SU-DHL-6 (cell line): ENCODE measurements at regions not wholly inside any gene's neighbourhood (a gene's known extent, or its start where the extent isn't known, plus 50 kb on each side); places are given as distances from the start of the nearest gene placed in this dataset.

ENCODE experiments used
- H2AFZ ChIP-seq: fragments of 200-600 bp; sonication (generic); 2 replicates; pipeline ENCODE4 v1.6.1; 2014; ENCODE audit warnings: low read depth, mild to moderate bottlenecking, moderate library complexity, mixed read lengths, antibody characterized with exemption, low read length; ENCODE audit not compliant: severe bottlenecking
- H3F3A ChIP-seq: fragments of 200-600 bp; shearing (Covaris generic); 2 replicates; pipeline ENCODE4 v1.6.0; 2016; ENCODE audit warnings: antibody characterized with exemption, mild to moderate bottlenecking; ENCODE audit not compliant: insufficient read depth
- H3K27ac ChIP-seq: fragments of 200-600 bp; sonication (generic); 2 replicates; pipeline ENCODE4 v1.5.1; 2016; ENCODE audit warnings: low read depth, mild to moderate bottlenecking, low read length, moderate library complexity, mixed read lengths
- H3K27me3 ChIP-seq: fragments of 200-600 bp; sonication (generic), shearing (Covaris generic); 2 replicates; pipeline ENCODE4 v1.6.0; 2014; ENCODE audit warnings: mild to moderate bottlenecking, low read length
- H3K36me3 ChIP-seq: fragments of 200-600 bp; sonication (generic); 2 replicates; pipeline ENCODE4 v1.6.1; 2014; ENCODE audit warnings: mild to moderate bottlenecking, low read length, mixed read lengths
- H3K4me2 ChIP-seq: fragments of 300-600, 200-600 bp; shearing (Covaris generic), sonication (generic); 2 replicates; pipeline ENCODE4 v1.6.0; 2014; ENCODE audit warnings: low read length, low read depth, mild to moderate bottlenecking; ENCODE audit not compliant: poor library complexity, severe bottlenecking
- H3K4me3 ChIP-seq: fragments of 200-600 bp; sonication (generic); 2 replicates; pipeline ENCODE4 v1.5.1; 2014; ENCODE audit warnings: antibody characterized with exemption, low read length, mild to moderate bottlenecking, mixed read lengths; ENCODE audit not compliant: insufficient read depth, poor library complexity, severe bottlenecking
- H3K79me2 ChIP-seq: fragments of 200-600 bp; sonication (generic); 2 replicates; pipeline ENCODE4 v1.6.1; 2014; ENCODE audit warnings: mild to moderate bottlenecking, low read length, moderate library complexity; ENCODE audit not compliant: insufficient read depth
- H3K9ac ChIP-seq: fragments of 200-600 bp; sonication (generic); 2 replicates; pipeline ENCODE4 v1.7.0; 2014; ENCODE audit warnings: mild to moderate bottlenecking, low read length
- H3K9me2 ChIP-seq: fragments of 200-600 bp; sonication (generic); replicated peaks from 2 replicates; pipeline ENCODE4 v1.6.1; 2014; ENCODE audit warnings: low read length; ENCODE audit not compliant: insufficient read depth
- H3K9me3 ChIP-seq: fragments of 200-600 bp; sonication (generic); 2 replicates; pipeline ENCODE4 v1.6.1; 2014; ENCODE audit warnings: low read length, mixed read lengths; ENCODE audit not compliant: insufficient read depth
- H4K20me1 ChIP-seq: fragments of 200-600 bp; sonication (generic); 2 replicates; pipeline ENCODE4 v1.6.1; 2014; ENCODE audit warnings: low read depth, mild to moderate bottlenecking, antibody characterized with exemption, low read length, moderate library complexity, mixed read lengths
- CTCF ChIP-seq: fragments of 200-600 bp; sonication (generic); IDR thresholded peaks from one replicate; pipeline ENCODE4 v1.5.1; 2017; ENCODE audit warnings: antibody characterized with exemption, mild to moderate bottlenecking, low read length, moderate library complexity; ENCODE audit not compliant: insufficient read depth, poor library complexity, severe bottlenecking
- EZH2phosphoT487 ChIP-seq: fragments of 200-600 bp; sonication (generic), shearing (Covaris generic); conservative IDR thresholded peaks from 2 replicates; pipeline ENCODE4 v1.6.1; 2018; ENCODE audit warnings: mild to moderate bottlenecking, antibody characterized with exemption, low read length, moderate library complexity, mixed read lengths

DNA sequence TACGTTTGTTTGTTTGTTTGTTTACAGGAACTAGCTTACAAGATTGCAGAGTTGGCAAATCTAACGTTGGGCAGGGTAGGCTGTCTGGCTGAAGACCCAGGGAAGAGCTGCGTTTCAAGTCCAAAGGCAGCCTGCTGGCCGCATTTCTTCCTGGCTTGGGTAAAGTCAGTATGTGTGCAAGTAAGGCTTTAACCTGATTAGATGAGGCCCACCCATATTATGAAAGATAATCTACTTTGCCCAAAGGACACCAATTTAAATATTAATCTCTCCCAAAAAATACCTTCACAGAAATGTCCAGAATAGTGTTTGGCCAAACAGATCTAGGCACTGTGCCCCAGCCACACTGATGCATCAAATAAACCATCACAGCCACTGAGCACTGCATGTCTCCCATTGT is 228.9 kb upstream of the HABP2 start:
- Histone ChIP-seq H3K27ac (no peak overlapping the region), H3K9ac (no peak overlapping the region), H3K4me2 (no peak overlapping the region), H3K27me3 (no peaks in the 10 kb centered on the region), H3K9me2 (no peaks in the 10 kb centered on the region), H2AFZ (no peak overlapping the region), H3K9me3 (no peaks in the 10 kb centered on the region), H3K4me3 (no peak overlapping the region), H4K20me1 (no peaks in the 10 kb centered on the region), H3K79me2 (no peaks in the 10 kb centered on the region), H3F3A (no peaks in the 10 kb centered on the region), H3K36me3 (no peaks in the 10 kb centered on the region)
- no peak for TF ChIP-seq CTCF
- no peak for TF ChIP-seq EZH2phosphoT487

DNA sequence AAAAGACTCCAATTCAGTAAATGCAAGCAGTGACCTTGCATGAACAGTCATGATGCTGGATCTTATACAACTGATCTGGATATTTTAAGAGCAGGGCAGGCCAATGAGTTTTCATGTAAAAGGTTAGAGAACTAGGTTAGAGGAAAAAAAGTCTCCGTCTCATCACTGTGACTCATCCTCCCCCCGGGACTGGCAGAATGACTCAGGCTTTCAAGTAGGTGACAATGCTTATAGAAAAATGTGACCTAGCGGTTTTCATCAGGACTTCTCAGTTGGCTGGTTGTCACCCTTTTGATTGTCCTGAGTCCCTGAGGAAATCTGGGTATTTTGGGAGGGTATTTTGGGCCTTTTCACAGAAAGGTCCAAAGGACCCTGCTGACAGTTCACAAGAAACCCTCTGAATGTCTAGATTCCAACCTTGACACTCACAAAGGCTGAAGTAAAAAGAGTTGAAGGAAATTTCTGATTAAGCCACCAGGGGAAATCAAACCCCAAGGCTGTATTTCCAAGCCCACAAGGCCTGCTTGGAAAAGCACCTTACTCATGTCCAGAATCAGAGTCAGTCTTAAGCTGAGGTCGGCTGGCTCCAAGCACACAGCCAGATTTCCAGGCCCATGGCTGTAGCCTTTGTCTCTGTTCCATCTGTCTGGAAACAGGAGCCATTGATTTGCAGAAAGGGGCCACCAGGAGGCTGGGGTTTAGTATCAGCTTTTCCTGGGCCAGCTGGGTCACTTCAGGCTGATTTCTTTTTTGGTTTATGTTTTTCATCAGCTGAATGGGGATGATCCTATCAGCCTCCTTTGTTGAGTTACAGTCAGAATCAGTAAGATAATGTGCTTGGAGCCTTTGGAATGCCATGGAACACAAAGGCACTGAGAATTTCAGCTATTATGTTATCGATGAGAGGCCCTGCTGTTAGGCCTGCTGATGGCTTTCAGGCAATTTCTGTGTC is 226.4 kb upstream of the HABP2 start:
- no peak overlapping the region for H3K4me2 ChIP-seq

DNA sequence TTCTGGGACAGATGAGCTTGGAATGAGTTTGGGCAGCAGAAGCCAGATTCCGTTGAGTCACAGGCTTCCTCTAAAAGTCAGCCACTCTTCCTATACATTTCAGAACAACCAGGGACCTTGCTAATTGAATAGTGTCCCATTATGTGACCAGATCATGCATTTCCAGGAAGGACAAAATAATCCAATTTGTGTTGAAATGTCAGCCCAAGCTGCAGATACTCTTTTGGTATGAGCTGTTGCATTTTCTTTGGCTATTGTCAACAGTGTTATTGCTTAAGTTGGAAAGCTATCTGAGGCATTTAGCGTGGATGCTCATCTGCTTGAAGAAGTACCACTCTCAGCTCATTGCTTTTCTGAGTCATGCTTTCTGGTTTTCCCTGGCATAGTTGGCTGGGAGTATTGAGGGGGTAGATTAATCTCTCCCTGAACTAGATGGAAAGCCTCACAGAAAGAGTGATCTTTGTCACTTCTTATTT is 223.7 kb upstream of the HABP2 start:
- no peaks in the 10 kb centered on the region for H3K27me3 ChIP-seq
- no peak overlapping the region for H2AFZ ChIP-seq
- H3K9me3 ChIP-seq: no peaks in the 10 kb centered on the region
- no peak overlapping the region for H3K9ac ChIP-seq
- no peak overlapping the region for H3K4me2 ChIP-seq
- H3K79me2 ChIP-seq: no peaks in the 10 kb centered on the region
- no peak overlapping the region for H3K27ac ChIP-seq
- H3F3A ChIP-seq: no peaks in the 10 kb centered on the region
- H4K20me1 ChIP-seq: no peaks in the 10 kb centered on the region
- no peaks in the 10 kb centered on the region for H3K9me2 ChIP-seq
- TF ChIP-seq CTCF: no peak
- no peak for TF ChIP-seq EZH2phosphoT487
- H3K4me3 ChIP-seq: no peak overlapping the region
- H3K36me3 ChIP-seq: no peaks in the 10 kb centered on the region

More for the DNA sequence above, 226.4 kb upstream of the HABP2 start:
- TF ChIP-seq CTCF (no peak), EZH2phosphoT487 (no peak)
- Histone ChIP-seq H3K4me3 (no peak overlapping the region), H2AFZ (no peak overlapping the region), H3K36me3 (no peaks in the 10 kb centered on the region), H3F3A (no peaks in the 10 kb centered on the region), H3K9me2 (no peaks in the 10 kb centered on the region), H4K20me1 (no peaks in the 10 kb centered on the region), H3K79me2 (no peaks in the 10 kb centered on the region), H3K27ac (no peak overlapping the region), H3K9me3 (no peaks in the 10 kb centered on the region), H3K27me3 (no peaks in the 10 kb centered on the region), H3K9ac (no peak overlapping the region)
